GM18870 (cell line): ENCODE measurements at regions not wholly inside any gene's neighbourhood (a gene's known extent, or its start where the extent isn't known, plus 50 kb on each side); places are given as distances from the start of the nearest gene placed in this dataset.
A peak's percentile ranks its signal among the peaks of the same experiment; 100 is the strongest.
"Not testable (repeated sequence)": the region's sequence is repeated elsewhere in the genome, so short reads cannot be mapped to it uniquely, and the experiment has no call there.

Source experiments
- ATAC-seq: cut with Tn5 transposase; IDR thresholded peaks from one replicate; pipeline ENCODE4 v1.9.1; 2021; ENCODE audit warnings: moderate library complexity; ENCODE audit not compliant: unreplicated experiment

DNA sequence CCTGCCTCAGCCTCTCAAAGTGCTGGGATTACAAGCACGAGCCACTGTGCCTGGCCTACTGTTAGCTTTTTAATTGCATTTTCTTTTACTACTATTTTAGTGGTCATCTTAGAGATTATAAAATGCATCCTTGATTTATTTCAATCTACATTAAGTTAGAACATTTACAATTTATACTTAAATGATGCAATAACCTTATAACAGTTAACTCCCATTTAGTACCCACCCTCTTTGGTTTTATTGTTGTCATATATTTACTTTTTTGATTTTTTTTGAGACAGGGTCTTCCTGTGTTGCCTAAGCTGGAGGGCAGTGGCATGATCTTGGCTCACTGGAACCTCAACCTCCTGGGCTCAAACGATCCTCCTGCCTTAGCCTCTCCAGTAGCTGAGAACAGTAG lies 77.3 kb downstream of the PPCDC start:
- no peak for ATAC-seq

DNA sequence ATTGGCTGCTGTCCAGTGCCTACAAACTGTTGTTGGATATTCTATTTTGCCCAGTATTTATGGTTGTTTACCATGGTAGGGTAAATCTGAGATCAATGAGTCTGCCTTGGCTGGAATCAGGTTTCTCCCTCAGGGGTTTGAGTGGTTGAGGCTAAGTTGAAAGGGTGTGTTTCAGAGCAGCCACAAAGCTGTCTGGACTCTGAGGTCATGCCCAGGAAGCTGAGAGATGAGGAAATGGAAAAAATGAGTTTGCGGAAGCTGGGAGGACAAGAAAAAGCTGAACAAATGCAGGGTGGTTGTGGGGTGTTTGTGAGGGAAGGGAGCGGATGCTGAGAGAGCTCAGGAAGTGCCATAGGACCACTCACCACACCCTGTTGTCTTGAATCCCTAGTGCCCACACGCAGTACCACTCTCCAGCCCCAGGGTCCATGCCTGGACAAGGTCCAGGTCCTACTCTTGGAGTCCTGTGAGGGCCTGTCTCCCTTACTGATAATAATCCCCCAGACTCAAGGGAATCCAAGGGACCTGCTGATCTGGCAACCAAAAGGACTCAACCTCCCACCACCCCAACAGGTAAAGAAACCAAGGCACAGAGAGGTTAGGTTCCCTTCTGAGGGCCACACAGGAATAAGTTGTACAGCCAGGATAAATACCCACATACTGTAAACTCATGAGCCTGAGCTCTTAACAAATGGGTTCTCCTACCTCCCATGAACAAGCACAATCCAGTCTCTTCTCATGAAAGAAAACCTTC lies 81.6 kb downstream of the PPCDC start:
- peak; percentile 42 for ATAC-seq

- no peak for ATAC-seq
Measured at GRCh38 chr15:75107516-75107907, 84.1 kb downstream of the PPCDC start.

DNA sequence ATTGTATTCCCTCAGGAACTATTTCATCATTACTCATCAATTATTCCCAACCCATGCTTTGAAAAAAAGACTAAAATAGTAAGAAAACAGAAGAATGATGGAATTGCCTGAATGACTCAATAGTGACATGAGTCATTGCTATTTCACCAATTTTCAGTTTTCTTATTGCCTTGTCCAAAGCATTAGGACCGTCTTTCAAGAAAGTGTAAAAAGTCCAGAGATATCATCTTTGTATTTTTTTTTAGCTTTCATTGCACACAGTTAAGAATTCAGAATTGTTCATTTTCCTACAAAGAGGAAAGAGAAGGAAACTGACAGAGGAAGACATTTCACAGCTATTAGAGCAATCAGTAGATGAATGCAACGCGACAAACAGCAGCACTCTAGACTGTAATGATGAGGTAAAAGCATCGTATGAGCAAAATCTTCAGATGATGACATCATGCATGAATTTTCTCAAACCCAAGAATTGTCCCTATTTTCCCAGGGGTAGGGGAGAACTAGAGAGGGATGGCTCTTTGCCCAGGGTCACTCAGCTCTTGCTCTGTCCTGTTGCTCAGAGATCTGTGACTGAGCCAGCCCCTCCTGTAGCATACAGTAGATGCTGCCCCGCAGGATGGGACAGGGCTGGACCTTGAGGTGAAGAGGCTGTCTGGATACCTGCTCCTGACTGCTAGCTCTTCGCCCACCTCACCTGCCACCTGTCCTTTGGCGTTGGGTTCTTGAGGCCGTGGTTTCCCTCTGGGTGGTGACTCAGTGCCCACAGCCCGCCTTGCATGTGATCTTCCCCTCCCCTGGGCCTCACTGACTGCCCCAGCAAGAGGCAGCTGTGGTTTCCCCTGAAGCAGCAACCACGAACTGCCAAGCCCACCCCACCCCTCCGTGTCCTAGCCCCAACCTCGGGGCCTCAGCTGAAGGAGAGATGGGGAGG lies 84.8 kb downstream of the PPCDC start:
- ATAC-seq = no peak

DNA sequence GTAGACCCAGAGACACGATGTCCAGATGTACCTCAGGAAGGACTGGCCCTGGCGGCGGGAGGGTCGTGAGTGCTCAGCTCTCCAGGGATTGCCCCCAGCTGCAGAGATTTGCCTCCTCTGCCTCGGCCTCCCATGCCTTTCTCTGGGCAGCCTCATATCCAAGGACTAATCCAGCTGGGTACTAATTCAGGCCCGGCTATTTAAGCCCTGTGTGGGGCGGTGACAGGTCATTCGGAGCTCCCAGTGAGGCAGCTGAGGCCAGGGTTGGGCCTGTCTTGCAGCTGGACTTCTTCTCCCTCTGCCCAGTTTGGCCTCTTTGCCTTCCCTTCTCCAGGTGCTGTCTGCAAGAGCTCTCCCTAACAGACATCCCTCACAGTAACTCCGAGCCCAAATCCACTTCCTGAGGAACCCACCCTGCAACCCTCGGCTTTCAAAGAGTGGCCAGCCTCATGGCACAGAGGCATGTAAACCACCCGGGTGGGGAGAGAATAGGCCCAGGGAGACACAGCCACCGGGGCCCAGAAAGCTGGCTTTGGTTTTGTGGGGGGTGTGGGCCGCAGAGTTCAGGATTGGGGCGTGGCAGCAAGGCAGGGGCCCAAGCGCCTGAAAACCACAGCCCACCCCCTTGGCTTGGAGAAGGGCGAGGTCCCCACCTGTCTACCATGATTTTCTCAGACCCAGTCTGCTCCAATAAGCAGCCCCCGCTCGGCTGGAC lies 85.8 kb downstream of the PPCDC start:
- no peak for ATAC-seq

DNA sequence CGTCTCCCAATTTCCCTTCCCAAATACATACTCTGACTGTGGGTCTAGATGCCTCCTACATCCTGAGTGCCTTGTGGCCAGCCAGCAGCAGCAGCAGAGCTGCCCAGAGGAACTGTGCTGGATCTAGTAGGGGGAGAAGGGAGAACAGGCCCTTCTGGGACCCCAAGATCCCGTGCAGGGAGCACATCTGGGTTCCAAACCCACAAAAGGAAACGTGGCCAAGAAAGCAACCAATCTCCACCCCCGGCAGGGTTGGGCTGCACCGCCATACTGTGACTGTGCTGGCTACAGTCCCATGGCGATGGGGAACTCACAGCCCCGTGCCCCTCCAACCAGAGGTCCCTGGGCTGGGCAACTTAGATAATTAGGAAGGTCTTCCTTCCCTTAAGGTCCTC lies 86.3 kb downstream of the PPCDC start:
- ATAC-seq = no peak

GRCh38 chr15:75112278-75112847 lies 89.0 kb downstream of the PPCDC start:
- ATAC-seq = no peak

DNA sequence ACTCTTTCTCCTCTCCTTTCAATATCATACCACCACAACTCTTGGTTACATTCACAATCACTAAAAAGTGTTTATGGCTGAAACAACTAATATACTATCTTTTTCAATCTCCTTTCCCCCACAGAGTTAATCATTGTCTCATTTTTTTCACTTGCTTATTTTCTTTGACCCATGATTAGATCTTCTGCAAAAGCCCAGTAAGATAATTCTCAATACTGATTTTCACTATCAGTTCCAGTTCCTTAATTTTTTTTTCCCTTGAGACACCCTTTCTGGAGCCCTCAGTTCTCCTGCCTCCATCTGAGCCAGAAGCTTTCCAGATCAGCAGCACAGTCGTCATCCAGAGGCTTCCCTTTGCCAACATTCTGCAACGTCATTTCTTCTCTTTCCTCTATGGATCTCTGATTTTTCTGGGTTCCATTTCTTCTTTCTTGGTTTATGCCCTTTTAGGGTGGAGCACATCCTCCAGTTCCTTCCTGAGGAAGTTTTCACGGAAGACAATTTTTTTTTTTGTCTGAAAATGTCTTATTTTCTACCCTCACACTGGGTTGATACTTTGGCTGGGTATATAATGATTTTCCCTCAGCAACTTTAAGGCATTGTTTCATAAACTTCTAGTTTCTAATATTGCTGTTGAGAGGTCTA lies 88.7 kb upstream of the C15orf39 start:
- ATAC-seq = peak; percentile 60

- ATAC-seq = no peak
Measured at GRCh38 chr15:75114327-75114726, 87.4 kb upstream of the C15orf39 start.

GRCh38 chr15:75114796-75115195 lies 86.9 kb upstream of the C15orf39 start:
- ATAC-seq = no peak

GRCh38 chr15:75115411-75115913 lies 86.2 kb upstream of the C15orf39 start:
- ATAC-seq = not testable (repeated sequence)

GRCh38 chr15:75116143-75116542 lies 85.5 kb upstream of the C15orf39 start:
- ATAC-seq = not testable (repeated sequence)

DNA sequence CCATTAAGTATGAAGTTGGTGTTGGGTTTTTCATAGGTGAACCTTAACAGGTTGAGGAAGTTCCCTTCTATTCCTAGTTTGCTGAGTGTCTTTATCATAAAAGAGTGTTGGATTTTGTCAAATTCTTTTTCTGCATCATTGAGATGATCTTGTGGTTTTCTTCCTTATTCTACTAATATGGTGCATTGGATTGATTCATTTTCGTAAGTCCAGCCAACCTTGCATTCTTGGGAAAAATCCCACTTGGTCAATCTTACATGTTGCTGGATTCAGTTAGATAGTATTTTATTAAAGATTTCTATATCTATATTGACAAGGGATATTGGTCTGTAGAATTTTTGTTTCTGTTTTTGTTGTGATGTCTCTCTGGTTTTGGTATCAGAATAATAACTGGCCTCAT lies 83.7 kb upstream of the C15orf39 start:
- no peak for ATAC-seq

DNA sequence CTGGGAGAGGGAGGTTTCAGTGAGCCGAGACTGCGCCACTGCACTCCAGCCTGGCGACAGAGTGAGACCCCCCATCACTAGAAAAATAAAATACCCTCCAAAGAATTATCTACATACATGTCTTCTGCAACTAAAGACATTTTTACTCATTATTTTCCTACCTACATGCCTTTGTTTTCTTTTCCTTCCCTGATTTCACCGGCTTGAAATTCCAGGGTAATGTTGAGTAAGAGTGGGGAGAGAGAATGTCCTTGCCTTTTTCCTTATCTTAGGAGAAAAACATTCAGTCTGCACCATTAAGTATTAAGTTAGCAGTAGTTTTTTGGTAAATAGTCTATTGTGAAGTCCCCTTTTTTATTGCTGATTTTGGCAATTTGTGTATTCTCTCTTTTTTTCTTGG lies 82.4 kb upstream of the C15orf39 start:
- not testable (repeated sequence) for ATAC-seq

GRCh38 chr15:75121491-75121890 lies 80.2 kb upstream of the C15orf39 start:
- no peak for ATAC-seq

- no peak for ATAC-seq
Measured at GRCh38 chr15:75123395-75123794, 78.3 kb upstream of the C15orf39 start.

DNA sequence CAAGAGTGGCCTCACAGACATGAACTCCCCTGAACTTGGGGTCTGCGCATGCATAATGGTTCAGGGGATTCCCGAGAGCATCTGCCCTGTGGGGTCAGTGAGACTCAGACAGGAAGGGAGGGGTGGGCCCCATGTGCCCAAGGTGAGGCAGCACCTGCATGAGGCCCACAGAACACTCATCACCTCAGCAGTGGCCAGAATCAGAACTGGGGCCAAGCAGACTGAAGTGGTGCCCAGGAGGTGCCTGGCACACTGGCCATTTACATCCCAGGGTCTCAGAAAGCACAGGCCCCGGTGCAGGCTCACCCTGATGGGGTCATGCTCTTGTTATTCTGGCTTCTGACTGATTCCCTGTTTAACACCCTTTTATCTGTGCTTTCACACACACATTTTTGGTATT lies 77.4 kb upstream of the C15orf39 start:
- not testable (repeated sequence) for ATAC-seq

DNA sequence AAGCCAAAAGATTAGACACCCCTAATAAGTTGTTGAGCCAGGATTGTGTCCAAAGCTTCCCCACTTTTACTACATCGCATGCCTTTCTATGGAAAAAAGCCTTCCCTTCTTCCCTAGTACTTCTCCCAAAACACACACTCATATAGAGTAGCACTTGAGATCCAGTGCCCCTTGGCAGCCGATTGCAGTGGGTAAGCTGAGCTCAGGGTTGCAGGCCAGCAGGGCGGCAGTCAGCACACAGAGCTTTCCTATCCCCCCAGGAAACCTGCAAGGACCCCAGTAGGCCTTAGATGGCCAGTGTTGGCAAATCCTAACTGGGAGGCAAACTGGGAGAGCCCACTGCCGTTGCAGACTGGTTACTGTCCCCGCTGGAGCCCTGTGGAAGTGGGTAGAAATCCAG lies 75.7 kb upstream of the C15orf39 start:
- ATAC-seq = no peak

GRCh38 chr15:75126864-75127580 lies 74.7 kb upstream of the C15orf39 start:
- ATAC-seq = no peak

DNA sequence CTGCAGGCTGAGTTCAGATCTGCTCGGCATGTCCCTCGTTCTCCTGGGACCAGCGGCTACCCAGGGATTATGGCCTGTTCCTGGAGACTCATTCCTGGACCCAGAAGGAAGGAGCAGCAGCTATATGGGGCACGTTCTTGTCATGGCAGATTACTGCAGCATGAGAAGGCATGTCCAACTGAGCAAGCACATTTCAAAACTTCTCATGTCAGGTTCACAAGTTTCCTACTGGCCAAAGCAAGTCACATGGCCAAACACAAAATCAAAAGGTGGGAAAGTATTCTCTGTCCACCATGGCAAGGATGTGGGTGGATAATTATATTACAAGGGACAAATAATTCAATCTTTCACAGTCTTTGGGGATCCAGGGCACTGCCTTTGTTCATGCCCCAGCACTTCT lies 71.9 kb upstream of the C15orf39 start:
- no peak for ATAC-seq
